ENCODE measurements at regions not wholly inside any gene's neighbourhood (a gene's known extent, or its start where the extent isn't known, plus 50 kb on each side); places are given as distances from the start of the nearest gene placed in this dataset.

DNA sequence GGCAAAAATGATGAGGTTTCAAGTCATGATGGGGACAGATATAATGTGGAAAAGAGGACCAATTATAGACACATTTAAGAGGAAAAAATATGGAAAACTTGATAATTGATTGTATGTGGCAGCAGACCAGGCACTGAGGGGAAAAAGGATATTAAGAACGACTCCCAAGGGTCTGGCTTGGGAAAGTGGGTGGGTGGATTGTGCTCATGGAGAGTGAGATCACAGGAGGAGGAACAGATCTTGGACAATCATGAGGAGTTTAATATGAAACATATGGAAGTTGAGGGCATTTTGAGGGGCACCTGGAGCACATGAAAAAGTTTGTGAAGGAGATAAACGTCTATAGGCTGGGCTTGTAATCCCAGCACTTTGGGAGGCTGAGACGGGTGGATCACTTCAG lies 454.3 kb upstream of the KLF4 start:
- ChIA-PET POLR2A (interaction anchor here (0.6 kb wide), 1 partner anchor 10 kb away, joined by 3 read pairs; no protein-coding TSS in a partner anchor), CTCF (no interaction called here)
- Mint-ChIP-seq H3K9me3 (no peaks in the 10 kb centered on the region), H3K36me3 (ENCODE audit: low read depth) (no peaks in the 10 kb centered on the region), H3K27me3 (peaks cover 4% of the 10 kb centered on the region), H3K4me3 (no peak overlapping the region), H3K27ac (no peak overlapping the region), H3K4me1 (peaks cover 2% of the 10 kb centered on the region)
- intact Hi-C loops (cut with micrococcal nuclease), result no loop called here
- no peak for DNase-seq
- TF ChIP-seq, protein P1, sequence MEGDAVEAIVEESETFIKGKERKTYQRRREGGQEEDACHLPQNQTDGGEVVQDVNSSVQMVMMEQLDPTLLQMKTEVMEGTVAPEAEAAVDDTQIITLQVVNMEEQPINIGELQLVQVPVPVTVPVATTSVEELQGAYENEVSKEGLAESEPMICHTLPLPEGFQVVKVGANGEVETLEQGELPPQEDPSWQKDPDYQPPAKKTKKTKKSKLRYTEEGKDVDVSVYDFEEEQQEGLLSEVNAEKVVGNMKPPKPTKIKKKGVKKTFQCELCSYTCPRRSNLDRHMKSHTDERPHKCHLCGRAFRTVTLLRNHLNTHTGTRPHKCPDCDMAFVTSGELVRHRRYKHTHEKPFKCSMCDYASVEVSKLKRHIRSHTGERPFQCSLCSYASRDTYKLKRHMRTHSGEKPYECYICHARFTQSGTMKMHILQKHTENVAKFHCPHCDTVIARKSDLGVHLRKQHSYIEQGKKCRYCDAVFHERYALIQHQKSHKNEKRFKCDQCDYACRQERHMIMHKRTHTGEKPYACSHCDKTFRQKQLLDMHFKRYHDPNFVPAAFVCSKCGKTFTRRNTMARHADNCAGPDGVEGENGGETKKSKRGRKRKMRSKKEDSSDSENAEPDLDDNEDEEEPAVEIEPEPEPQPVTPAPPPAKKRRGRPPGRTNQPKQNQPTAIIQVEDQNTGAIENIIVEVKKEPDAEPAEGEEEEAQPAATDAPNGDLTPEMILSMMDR (IDR thresholded peaks at IDR 0.05), result no peak
- no peak for ATAC-seq (ENCODE audit: low read depth)

DNA sequence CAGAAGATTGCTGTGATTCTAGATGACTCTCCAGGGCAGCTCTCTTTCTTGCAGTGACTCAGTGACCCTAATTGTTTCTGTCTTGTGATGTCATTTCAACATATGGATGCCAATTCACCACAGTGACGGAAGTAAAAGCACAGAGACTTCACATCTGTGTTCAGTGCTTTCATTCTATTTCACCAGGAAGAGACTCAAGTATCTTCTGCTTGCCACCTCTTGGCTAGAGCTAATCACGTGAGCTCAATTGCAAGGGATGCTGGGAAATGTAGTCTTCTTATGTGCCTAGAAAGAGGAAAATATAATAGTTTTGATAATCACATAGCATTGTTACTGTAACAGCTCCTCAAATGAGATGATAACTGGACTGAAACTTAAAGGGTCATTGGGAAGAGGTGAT lies 453.3 kb upstream of the KLF4 start:
- TF ChIP-seq, protein P1 (IDR thresholded peaks at IDR 0.05), result no peak
- Mint-ChIP-seq H3K27me3 (peaks cover 2% of the 10 kb centered on the region), H3K4me1 (peaks cover 2% of the 10 kb centered on the region), H3K36me3 (ENCODE audit: low read depth) (no peaks in the 10 kb centered on the region), H3K27ac (no peak overlapping the region), H3K9me3 (no peaks in the 10 kb centered on the region), H3K4me3 (no peak overlapping the region)
- CTCF ChIA-PET, result no interaction called here
- POLR2A ChIA-PET, result no interaction called here
- ATAC-seq (ENCODE audit: low read depth) (no peak), DNase-seq (no peak)
- intact Hi-C loops (cut with micrococcal nuclease), result no loop called here

DNA sequence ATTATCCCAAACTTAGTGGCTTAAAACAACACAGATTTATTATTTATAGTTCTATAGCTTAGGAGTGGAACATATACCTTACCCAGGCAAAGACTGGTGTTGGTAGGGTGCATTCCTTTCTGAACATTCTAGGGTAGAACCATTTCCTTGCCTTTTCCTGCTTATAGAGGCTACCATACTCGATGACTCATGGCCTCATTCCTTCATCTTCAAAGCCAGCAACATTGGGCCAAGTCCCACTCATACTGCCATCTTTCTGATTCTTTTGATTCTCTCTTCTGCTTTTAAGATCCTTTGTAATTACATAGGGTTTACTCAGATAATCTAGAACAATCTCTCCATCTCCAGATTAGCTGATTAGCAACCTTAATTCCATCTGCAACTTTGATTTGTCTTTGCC lies 452.7 kb upstream of the KLF4 start:
- intact Hi-C loops (cut with micrococcal nuclease), result no loop called here
- no peak overlapping the region for H3K4me3 Mint-ChIP-seq
- H3K36me3 Mint-ChIP-seq (ENCODE audit: low read depth), result no peaks in the 10 kb centered on the region
- POLR2A ChIA-PET, result no interaction called here
- H3K9me3 Mint-ChIP-seq, result no peaks in the 10 kb centered on the region
- no peak overlapping the region for H3K27ac Mint-ChIP-seq
- CTCF ChIA-PET, result no interaction called here
- TF ChIP-seq, protein P1 (IDR thresholded peaks at IDR 0.05), result no peak
- ATAC-seq (ENCODE audit: low read depth) (no peak), DNase-seq (no peak)
- H3K4me1 Mint-ChIP-seq, result peaks cover 2% of the 10 kb centered on the region
- H3K27me3 Mint-ChIP-seq, result peaks cover 1% of the 10 kb centered on the region

DNA sequence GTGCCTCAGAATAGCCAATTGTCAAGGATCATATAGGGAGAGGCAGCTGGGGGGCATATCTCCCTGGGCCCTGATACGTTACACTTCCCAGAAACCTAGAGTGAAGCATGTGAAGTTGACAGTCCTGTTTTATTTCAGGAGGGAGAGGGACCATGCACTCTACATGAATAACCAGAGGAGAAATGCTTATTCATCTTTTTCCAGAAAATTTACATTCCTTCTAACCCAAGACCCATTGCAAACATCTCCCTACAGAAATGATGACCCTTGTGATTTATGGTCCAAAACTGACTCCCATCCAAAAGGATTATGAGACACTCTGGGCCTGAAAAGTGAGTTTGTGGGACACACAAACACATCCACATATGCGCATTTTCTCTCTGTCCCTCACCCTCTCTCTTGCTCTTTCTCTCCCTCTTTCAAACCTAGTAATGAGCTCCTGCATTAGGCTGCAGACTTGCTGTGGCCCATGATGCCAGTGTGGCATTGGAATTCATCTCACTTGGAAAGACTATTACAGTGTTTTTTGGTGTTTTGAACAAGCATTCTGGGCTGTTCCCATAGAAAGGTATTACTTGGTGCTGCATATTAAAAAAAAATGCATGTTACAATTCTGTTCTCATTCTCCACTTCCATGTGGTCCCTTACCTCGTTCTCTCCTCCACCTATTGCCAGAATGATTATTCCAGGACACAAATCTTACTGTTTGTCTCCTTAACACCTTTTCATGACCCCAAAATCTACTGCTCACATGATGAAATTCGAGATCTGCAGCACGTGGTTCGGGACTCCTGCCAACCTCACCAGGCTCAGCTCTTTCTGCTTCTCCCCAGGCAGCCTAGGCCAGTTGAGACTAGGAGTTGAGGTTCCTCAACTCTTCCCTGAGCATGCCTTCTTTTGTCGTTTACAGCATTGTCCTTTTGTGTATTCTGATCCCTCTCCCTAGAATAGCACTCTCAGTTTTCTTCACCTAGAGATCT lies 451.3 kb upstream of the KLF4 start:
- TF ChIP-seq, protein P1 (IDR thresholded peaks at IDR 0.05), result no peak
- intact Hi-C loops (cut with micrococcal nuclease), result no loop called here
- ChIA-PET CTCF (no interaction called here), POLR2A (no interaction called here)
- Mint-ChIP-seq H3K4me3 (no peak overlapping the region), H3K4me1 (peaks cover 2% of the 10 kb centered on the region), H3K9me3 (no peaks in the 10 kb centered on the region), H3K27ac (no peak overlapping the region), H3K36me3 (ENCODE audit: low read depth) (no peaks in the 10 kb centered on the region), H3K27me3 (peaks cover 1% of the 10 kb centered on the region)
- no peak for DNase-seq
- ATAC-seq (ENCODE audit: low read depth), result no peak

DNA sequence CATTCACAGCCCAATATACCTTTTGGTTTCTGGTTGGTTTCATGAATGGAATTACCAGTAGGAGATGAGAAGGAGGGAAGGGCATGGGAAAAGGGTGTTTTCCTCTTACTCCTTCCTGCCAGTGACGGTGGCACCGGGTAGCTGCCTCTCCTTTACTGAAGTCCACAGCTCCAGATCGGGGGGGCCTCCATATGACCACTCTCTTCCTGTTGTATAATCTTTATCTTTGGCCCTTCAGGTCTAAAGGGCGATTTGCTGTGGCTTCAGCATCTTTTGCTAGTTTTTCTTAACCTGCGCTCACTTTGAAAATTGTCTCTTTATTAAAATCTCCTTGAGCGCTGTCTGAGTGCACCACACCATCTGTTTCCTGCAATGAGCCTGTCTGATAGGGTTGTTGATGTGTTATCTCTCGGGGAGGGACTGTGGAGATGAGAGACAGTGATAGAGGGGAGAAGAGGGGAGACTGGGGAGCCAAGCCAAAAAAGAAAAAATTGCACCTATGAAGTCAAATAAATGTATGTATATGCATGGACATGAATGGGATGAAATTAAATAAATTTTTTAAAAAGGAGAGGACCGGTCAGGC lies 449.3 kb upstream of the KLF4 start:
- DNase-seq (no peak), ATAC-seq (ENCODE audit: low read depth) (no peak)
- peaks cover 2% of the 10 kb centered on the region for H3K4me1 Mint-ChIP-seq
- TF ChIP-seq, protein P1 (IDR thresholded peaks at IDR 0.05), result no peak
- CTCF ChIA-PET, result no interaction called here
- intact Hi-C loops (cut with micrococcal nuclease), result no loop called here
- H3K4me3 Mint-ChIP-seq, result no peak overlapping the region
- H3K27me3 Mint-ChIP-seq, result peaks cover 4% of the 10 kb centered on the region
- no peak overlapping the region for H3K27ac Mint-ChIP-seq
- H3K36me3 Mint-ChIP-seq (ENCODE audit: low read depth), result no peaks in the 10 kb centered on the region
- POLR2A ChIA-PET, result no interaction called here
- H3K9me3 Mint-ChIP-seq, result no peaks in the 10 kb centered on the region
